ENCODE measurements at regions not wholly inside any gene's neighbourhood (a gene's known extent, or its start where the extent isn't known, plus 50 kb on each side); places are given as distances from the start of the nearest gene placed in this dataset.

DNA sequence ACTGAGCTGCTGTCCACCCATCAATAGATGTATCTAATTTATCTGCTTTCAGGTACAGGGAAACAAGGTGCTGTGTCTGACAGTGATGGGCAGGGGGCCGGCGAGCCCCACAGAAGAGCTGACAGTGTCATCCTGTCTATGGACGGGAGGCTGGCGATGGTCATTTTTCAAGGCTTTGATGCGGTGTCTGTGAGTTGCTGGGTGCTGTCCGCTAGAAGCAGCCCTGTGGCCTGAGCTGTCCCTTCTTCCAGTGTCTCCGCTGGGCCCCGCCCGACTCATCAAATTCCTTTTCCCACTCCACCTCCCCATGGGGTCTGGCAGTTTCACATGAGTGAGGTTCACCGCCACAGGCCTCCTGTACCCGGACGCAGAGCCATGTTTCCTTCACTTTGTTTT is 161.4 kb upstream of the PMEPA1 start:
- in situ Hi-C loops (cut with MboI; ENCODE audit: low sequenced_read_pairs): no loop called here

More for the DNA sequence above, 161.4 kb upstream of the PMEPA1 start:
- Histone ChIP-seq H3K4me2 (ENCODE audit: low read depth, low read length) (no peak overlapping the region), H2AK9ac (replicated peaks; ENCODE audit: low read depth, low read length, poor library complexity) (no peak overlapping the region), H3K27ac (ENCODE audit: insufficient read depth, low read length) (no peak overlapping the region), H2AK5ac (ENCODE audit: low read depth, low read length) (no peak overlapping the region), H3K18ac (ENCODE audit: low read depth, low read length) (no peak overlapping the region), H3K56ac (ENCODE audit: extremely low read depth, insufficient read depth, low read length) (no peak overlapping the region), H4K8ac (ENCODE audit: low read depth in 2 of 2, low read length in 2 of 2) (no peak overlapping the region), H3K4ac (ENCODE audit: low read depth, low read length) (no peak overlapping the region), H4K5ac (ENCODE audit: low read depth, low read length) (no peak overlapping the region), H2BK5ac (ENCODE audit: low read depth, low read length, poor library complexity, severe bottlenecking) (no peak overlapping the region), H3K23ac (ENCODE audit: low read depth, low read length) (no peak overlapping the region), H3K9me1 (ENCODE audit: insufficient read depth, low read length) (no peaks in the 10 kb centered on the region), H3K4me1 (ENCODE audit: control insufficient read depth, insufficient read depth, low read length) (no peaks in the 10 kb centered on the region), H3K9ac (ENCODE audit: low read depth, low read length) (no peak overlapping the region), H3K36me3 (ENCODE audit: control insufficient read depth, insufficient read depth, low read length) (no peaks in the 10 kb centered on the region), H4K91ac (ENCODE audit: insufficient read depth, low read depth, low read length) (no peak overlapping the region), H4K20me1 (ENCODE audit: insufficient read depth, low read length) (no peaks in the 10 kb centered on the region), H3K27me3 (ENCODE audit: control insufficient read depth, insufficient read depth, low read length) (peaks cover 3% of the 10 kb centered on the region; the same call in 1 of the 2 replicates), H3K14ac (replicated peaks; ENCODE audit: low read depth, low read length) (no peak overlapping the region), H2AFZ (replicated peaks; ENCODE audit: low read length, poor library complexity) (no peak overlapping the region), H2BK15ac (ENCODE audit: low read depth, low read length) (no peak overlapping the region), H3K4me3 (ENCODE audit: insufficient read depth, low read depth, low read length) (no peak overlapping the region), H3K9me3 (ENCODE audit: control insufficient read depth, insufficient read depth, low read length) (no peaks in the 10 kb centered on the region), H2BK20ac (ENCODE audit: low read depth, low read length) (no peak overlapping the region), H2BK120ac (ENCODE audit: low read depth, low read length) (no peak overlapping the region), H3K79me1 (ENCODE audit: low read depth in 1 of 2, low read length in 2 of 2) (no peaks in the 10 kb centered on the region)
- POLR2A ChIA-PET (ENCODE audit: unreplicated experiment): no interaction called here
- CTCF ChIA-PET: no interaction called here
- dilution Hi-C loops (cut with HindIII; ENCODE audit: low sequenced_read_pairs, unreplicated experiment) (no loop called here), intact Hi-C loops (cut with micrococcal nuclease) (no loop called here)
- WGBS, 2 experiments (ENCODE audit: extremely low coverage in 2 of 2, insufficient read length in 1 of 2): 80% methylated on average over 1 of the region's 12 CpGs; no CpG with 5 or more reads in 1 of the 2 experiments
- no TSS peak for BruUV-seq (replicated peaks)
- TF ChIP-seq BHLHE40 (IDR thresholded peaks at IDR 0.05; ENCODE audit: low read depth, low read length) (no peak), FOS (IDR thresholded peaks at IDR 0.05; ENCODE audit: low read depth, low read length) (no peak), MAZ (IDR thresholded peaks at IDR 0.05; ENCODE audit: borderline replicate concordance, low read depth, low read length) (no peak), CEBPB (IDR thresholded peaks at IDR 0.05; ENCODE audit: low read depth, low read length) (no peak), MXI1 (IDR thresholded peaks at IDR 0.05; ENCODE audit: borderline replicate concordance, low read depth, low read length) (no peak), RCOR1 (IDR thresholded peaks at IDR 0.05; ENCODE audit: insufficient replicate concordance, low read length) (no peak)
- TF ChIP-seq, protein P1, sequence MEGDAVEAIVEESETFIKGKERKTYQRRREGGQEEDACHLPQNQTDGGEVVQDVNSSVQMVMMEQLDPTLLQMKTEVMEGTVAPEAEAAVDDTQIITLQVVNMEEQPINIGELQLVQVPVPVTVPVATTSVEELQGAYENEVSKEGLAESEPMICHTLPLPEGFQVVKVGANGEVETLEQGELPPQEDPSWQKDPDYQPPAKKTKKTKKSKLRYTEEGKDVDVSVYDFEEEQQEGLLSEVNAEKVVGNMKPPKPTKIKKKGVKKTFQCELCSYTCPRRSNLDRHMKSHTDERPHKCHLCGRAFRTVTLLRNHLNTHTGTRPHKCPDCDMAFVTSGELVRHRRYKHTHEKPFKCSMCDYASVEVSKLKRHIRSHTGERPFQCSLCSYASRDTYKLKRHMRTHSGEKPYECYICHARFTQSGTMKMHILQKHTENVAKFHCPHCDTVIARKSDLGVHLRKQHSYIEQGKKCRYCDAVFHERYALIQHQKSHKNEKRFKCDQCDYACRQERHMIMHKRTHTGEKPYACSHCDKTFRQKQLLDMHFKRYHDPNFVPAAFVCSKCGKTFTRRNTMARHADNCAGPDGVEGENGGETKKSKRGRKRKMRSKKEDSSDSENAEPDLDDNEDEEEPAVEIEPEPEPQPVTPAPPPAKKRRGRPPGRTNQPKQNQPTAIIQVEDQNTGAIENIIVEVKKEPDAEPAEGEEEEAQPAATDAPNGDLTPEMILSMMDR (conservative IDR thresholded peaks at IDR 0.05; ENCODE audit: low read depth, low read length): no peak
- ATAC-seq (ENCODE audit: low read depth) (no peak), DNase-seq (no peak)

All from IMR-90 (cell line).